NCI-H1105 (cell line): ENCODE measurements at regions not wholly inside any gene's neighbourhood (a gene's known extent, or its start where the extent isn't known, plus 50 kb on each side); places are given as distances from the start of the nearest gene placed in this dataset.
"Not testable (repeated sequence)": the region's sequence is repeated elsewhere in the genome, so short reads cannot be mapped to it uniquely, and the experiment has no call there.

Source experiments
- DNase-seq: peaks from one replicate; lab custom pipeline; 2025; lab: John Stamatoyannopoulos, UW

- DNase-seq, result no peak
Measured at GRCh38 chr9:20238921-20239320, 383.4 kb downstream of the MLLT3 start.

DNA sequence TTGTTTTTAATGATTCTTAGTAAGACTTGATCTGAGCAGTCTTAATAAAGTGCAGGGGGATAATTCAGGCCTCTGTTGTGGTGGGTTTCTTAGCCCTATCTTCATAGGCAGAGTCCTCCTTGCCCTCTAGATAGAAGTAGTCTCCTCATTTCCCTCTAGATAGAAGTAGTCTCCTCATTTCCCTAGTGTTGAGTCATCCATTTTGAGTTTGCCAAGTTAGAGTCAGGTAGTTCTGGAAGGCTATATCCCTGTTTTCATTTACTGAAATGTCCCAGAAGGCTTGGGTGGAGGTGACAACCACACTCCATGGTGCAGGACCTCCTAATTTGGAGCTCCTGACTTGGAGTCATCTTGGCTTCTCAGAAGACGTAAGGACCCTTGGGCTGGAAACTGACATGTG, 384.6 kb downstream of the MLLT3 start:
- DNase-seq, result no peak

DNA sequence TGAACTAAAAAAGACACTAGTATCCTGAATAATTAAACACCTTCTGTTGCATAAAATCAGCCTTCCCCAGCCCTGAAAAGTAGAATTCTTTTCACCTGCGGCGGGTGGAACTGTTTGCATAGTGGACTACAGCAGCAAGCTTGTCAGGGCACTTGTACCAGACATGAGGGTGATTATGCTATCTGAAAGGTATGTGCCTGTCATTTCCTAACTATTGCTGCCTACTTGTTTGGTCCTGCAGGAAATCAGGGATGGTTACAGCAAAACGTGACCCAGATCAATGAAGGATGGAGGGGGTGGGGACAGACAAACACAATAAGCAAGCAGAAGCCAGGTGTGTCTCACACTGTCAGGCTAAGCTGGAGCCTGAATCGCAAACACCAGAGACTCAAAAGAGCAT, 385.6 kb downstream of the MLLT3 start:
- peak; percentile 43 for DNase-seq

DNA sequence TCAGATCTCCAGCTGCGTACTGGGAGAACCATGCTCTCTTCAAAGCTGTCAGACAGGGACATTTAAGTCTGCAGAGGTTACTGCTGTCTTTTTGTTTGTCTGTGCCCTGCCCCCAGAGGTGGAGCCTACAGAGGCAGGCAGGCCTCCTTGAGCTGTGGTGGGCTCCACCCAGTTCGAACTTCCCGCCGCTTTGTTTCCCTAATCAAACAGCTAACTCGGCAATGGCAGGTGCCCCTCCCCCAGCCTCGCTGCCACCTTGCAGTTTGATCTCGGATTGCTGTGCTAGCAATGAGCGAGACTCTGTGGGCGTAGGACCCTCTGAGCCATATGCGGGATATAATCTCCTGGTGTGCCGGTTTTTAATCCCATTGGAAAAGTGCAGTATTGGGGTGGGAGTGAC, 387.1 kb downstream of the MLLT3 start:
- not testable (repeated sequence) for DNase-seq

DNA sequence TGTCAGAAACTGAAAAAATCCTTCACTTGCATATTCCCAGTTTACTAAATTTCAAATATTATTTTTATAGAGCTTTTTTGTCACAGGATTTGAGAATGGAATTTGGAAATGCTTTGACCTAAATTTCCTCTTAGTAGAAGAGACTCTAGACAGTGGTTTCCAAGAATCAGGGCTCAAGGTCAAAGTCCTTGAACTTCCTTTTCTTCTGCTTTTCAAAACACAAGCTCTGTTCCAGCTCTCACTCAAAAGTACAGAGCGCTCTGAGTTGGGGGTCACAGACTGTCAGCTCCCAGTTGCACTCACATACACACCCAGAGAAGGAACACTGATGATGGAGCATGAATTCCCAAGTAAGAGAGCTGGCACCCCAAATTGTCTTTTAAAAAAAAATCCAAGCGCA, 394.2 kb downstream of the MLLT3 start:
- no peak for DNase-seq

- no peak for DNase-seq
Measured at GRCh38 chr9:20227166-20227874, 395.0 kb downstream of the MLLT3 start.

- no peak for DNase-seq
Measured at GRCh38 chr9:20226345-20226744, 396.0 kb downstream of the MLLT3 start.

GRCh38 chr9:20225826-20226225, 396.5 kb downstream of the MLLT3 start:
- DNase-seq, result no peak

GRCh38 chr9:20224756-20225155, 397.5 kb downstream of the MLLT3 start:
- no peak for DNase-seq

GRCh38 chr9:20220286-20220685, 402.0 kb downstream of the MLLT3 start:
- no peak for DNase-seq

DNA sequence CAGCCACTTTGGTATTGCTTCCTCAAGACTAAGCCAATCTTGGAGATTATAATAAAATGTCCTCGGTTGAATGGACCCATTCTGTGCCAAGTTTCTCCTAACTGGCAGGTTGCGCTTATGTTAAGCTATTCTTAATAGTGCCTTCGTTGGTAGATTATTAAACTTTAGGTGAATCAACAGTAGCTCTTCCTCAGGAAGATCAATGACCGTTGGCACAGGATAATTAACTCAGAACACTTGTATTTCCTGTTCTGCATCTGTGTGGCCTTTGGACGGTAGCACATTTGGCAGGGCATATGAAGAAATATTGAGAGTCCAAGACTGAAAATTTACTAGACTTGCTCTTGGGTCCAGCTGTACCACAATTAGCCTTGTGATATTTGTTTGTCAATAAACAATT, 402.9 kb downstream of the MLLT3 start:
- no peak for DNase-seq

GRCh38 chr9:20217596-20217995, 404.7 kb downstream of the MLLT3 start:
- no peak for DNase-seq

DNA sequence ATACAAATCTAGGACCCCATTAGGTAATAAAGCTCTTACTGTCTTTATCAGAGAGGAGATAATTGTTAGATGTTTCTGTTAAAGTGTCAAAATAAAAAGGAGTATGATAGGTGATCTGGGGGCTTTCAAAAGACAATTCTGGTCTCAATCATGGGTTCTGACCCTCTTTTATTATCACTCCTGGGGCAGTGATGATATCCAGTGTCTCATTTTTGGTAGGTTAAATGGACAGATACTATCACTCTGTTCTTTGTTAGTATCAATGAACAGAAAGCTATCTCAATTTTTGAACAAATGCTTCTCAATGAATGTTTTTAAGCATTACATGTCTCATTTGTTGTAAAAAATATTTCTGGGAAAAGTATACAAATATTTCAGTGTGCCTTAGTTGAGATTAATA, 405.9 kb downstream of the MLLT3 start:
- DNase-seq, result no peak

- no peak for DNase-seq
Measured at GRCh38 chr9:20215552-20215951, 406.7 kb downstream of the MLLT3 start.

DNA sequence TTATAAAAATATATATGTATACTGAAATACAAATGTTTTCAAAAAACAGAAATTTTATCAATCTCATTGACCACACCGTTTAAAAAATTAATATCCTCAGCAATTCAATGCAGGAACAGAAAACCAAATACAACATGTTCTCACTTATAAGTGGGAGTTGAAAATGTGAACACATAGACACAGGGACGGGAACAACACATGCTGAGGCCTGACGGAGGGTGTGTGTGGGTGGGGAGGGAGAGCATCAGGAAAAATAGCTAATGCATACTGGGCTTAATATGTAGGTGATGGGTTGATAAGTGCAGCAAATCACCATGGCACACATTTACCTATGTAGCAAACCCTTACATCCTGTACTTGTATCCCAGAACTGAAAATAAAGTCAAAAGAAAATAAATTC, 409.5 kb downstream of the MLLT3 start:
- DNase-seq, result no peak

GRCh38 chr9:20209391-20210340, 412.6 kb downstream of the MLLT3 start:
- DNase-seq, result no peak

GRCh38 chr9:20208961-20209371, 413.3 kb downstream of the MLLT3 start:
- no peak for DNase-seq

DNA sequence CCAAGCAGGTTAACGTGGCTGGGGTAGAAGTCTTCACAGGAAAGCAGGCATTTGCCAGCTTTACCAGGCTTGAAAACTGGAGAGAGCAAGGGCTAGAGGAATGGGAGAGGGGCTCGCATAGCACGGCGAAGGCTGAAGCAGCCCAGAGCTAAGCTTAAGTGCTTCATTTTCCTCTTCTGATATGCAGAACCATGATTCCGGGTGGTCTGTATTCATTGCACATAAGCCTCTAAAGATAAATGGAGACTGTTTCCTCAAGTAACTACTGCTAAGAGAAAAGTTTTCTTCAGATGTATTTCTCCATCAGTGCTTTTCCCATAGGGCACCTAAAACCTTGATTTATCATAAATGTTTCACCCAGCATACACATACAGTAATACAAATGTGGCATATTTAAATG, 414.1 kb downstream of the MLLT3 start:
- DNase-seq, result no peak

- no peak for DNase-seq
Measured at GRCh38 chr9:20207176-20207575, 415.1 kb downstream of the MLLT3 start.

GRCh38 chr9:20205821-20206220, 416.5 kb downstream of the MLLT3 start:
- DNase-seq, result no peak

GRCh38 chr9:20200991-20201431, 412.2 kb upstream of the SLC24A2 start:
- DNase-seq, result no peak

DNA sequence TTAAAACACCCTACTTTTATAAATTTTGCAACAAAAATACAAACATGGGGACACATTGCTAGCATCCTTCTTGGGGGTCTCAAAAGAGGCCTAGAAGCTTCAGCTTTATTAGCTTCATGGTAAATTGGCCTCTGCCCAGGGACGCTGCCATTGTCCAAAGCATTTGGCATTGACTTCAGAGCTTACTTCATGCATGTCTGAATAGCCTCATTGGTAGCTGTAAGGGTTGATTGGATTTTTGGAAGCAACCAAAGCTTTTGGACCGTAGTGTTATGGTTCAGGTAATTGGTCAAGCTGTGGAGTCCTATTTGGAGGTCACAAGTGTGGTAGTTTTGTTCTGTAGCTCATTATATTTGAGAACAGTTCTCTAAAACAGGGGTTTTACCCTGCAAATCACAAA, 411.7 kb upstream of the SLC24A2 start:
- DNase-seq, result no peak

GRCh38 chr9:20199111-20199510, 410.3 kb upstream of the SLC24A2 start:
- no peak for DNase-seq
